Fibroblast of lung (primary cell): ENCODE measurements at regions not wholly inside any gene's neighbourhood (a gene's known extent, or its start where the extent isn't known, plus 50 kb on each side); places are given as distances from the start of the nearest gene placed in this dataset.

Experiments used
- DNase-seq, 2 donors: peaks; one replicate each; pipeline versions ENCODE4 v3.0.0 to v3.0.0-alpha.2; 2010; ENCODE audit warnings: low read depth in 2 of 2
- H2AFZ ChIP-seq: 2 replicates; pipeline ENCODE4 v1.5.1; 2012; ENCODE audit warnings: low read length, control low read depth, inconsistent platforms
- H3K27ac ChIP-seq: 2 replicates; pipeline ENCODE4 v1.5.1; 2011; ENCODE audit warnings: low read length, control low read depth; ENCODE audit not compliant: insufficient read depth
- H3K27me3 ChIP-seq: 2 replicates; pipeline ENCODE4 v1.5.1; 2011; ENCODE audit warnings: mild to moderate bottlenecking, low read length; ENCODE audit not compliant: control insufficient read depth, insufficient read depth
- H3K36me3 ChIP-seq: 2 replicates; pipeline ENCODE4 v1.5.1; 2011; ENCODE audit warnings: low read length; ENCODE audit not compliant: control insufficient read depth, insufficient read depth
- H3K4me1 ChIP-seq: 2 replicates; pipeline ENCODE4 v1.5.1; 2011; ENCODE audit warnings: low read length; ENCODE audit not compliant: control insufficient read depth, insufficient read depth; ENCODE audit errors: extremely low read depth
- H3K4me2 ChIP-seq: 2 replicates; pipeline ENCODE4 v1.5.1; 2011; ENCODE audit warnings: low read length, control low read depth; ENCODE audit not compliant: insufficient read depth; ENCODE audit errors: extremely low read depth
- H3K4me3 ChIP-seq, 4 experiments: fragments of 200-600 bp in 1 of 4; sonication (generic) in 1 of 4; replicated peaks in 1 of 4; 2 replicates each; pipeline ENCODE4 v1.5.1; 2011 to 2016; ENCODE audit warnings: low read length in 4 of 4, low read depth in 3 of 4, mild to moderate bottlenecking in 3 of 4, control low read depth in 2 of 4, inconsistent platforms in 1 of 4, mixed read lengths in 1 of 4; ENCODE audit not compliant: insufficient read depth in 1 of 4; ENCODE audit errors: control extremely low read depth in 1 of 4
- H3K79me2 ChIP-seq: 2 replicates; pipeline ENCODE4 v1.5.1; 2012; ENCODE audit warnings: mild to moderate bottlenecking, low read length, inconsistent platforms; ENCODE audit not compliant: control insufficient read depth, insufficient read depth
- H3K9ac ChIP-seq: 2 replicates; pipeline ENCODE4 v1.5.1; 2011; ENCODE audit warnings: mild to moderate bottlenecking, low read length, control low read depth; ENCODE audit not compliant: insufficient read depth
- H3K9me3 ChIP-seq: 2 replicates; pipeline ENCODE4 v1.5.1; 2012; ENCODE audit warnings: low read depth, low read length; ENCODE audit not compliant: control insufficient read depth, insufficient read depth
- H4K20me1 ChIP-seq: 2 replicates; pipeline ENCODE4 v1.5.1; 2011; ENCODE audit warnings: low read length; ENCODE audit not compliant: control insufficient read depth, insufficient read depth; ENCODE audit errors: extremely low read depth
- CTCF ChIP-seq, 2 donors: IDR thresholded peaks in 1 of 2; conservative IDR thresholded peaks in 1 of 2; 1 replicate in 1 of 2; 2 replicates in 1 of 2; pipeline ENCODE4 v1.5.1; 2011 to 2012; ENCODE audit warnings: low read length in 2 of 2, control low read depth in 1 of 2, inconsistent platforms in 1 of 2, low read depth in 1 of 2, mild to moderate bottlenecking in 1 of 2
- EZH2 ChIP-seq: IDR thresholded peaks from 2 replicates; pipeline ENCODE4 v1.5.1; 2012; ENCODE audit warnings: low read length, control low read depth, mild to moderate bottlenecking; ENCODE audit errors: missing control alignments

- H3K4me3 ChIP-seq: no peak overlapping the region
- H3K9ac ChIP-seq: no peak overlapping the region
- H3K27me3 ChIP-seq: no peaks in the 10 kb centered on the region
- no peak for DNase-seq
- no peak overlapping the region for H2AFZ ChIP-seq
- H3K4me1 ChIP-seq: no peaks in the 10 kb centered on the region
- TF ChIP-seq CTCF (conservative IDR thresholded peaks at IDR 0.05 in 1 of 2, IDR thresholded peaks at IDR 0.05 in 1 of 2; ENCODE audit: low read depth in 1 of 2, low read length in 2 of 2): no peak
- TF ChIP-seq EZH2: no peak
- no peak overlapping the region for H3K27ac ChIP-seq
- no peaks in the 10 kb centered on the region for H3K79me2 ChIP-seq
- H3K36me3 ChIP-seq: no peaks in the 10 kb centered on the region
- no peaks in the 10 kb centered on the region for H4K20me1 ChIP-seq
- no peak overlapping the region for H3K4me2 ChIP-seq
- H3K9me3 ChIP-seq: no peaks in the 10 kb centered on the region
Observed at GRCh38 chr7:21368317-21368716, 59.6 kb upstream of the SP4 start.

DNA sequence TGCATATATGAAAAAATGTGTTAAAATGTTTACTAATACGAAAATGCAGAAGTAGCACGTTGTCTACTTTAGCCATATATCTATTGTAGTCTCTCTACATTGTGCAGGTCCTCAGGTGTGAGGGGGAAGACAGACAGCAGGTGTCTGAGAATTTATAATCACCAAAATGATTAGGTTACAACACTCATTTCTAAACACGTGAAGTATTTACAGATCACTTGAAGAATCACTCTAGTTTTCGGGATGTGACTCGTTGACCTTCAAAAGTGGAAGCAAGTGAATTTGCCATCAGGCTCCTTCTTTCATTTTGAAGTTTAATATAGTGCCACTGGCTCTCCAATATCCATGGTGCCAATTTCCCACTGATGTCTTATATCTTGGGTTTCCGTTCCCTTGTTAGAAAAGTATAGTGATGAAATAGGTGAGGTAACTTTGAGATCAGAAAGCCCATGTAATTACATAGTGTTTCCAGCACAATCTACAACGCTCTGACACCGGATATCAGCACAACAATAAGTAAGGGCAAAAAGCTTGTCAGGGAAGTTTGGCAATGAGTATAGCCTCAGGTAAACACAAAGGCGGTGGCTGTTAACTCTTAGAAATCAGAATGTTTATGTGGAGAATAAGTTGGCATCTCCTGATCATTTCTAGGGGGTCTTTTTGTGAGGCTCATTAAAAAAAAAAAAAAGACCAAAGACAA, 57.5 kb upstream of the SP4 start:
- H2AFZ ChIP-seq: no peak overlapping the region
- H3K27me3 ChIP-seq: no peaks in the 10 kb centered on the region
- H3K36me3 ChIP-seq: no peaks in the 10 kb centered on the region
- no peak overlapping the region for H3K27ac ChIP-seq
- no peaks in the 10 kb centered on the region for H3K9me3 ChIP-seq
- H3K4me2 ChIP-seq: no peak overlapping the region
- no peak for DNase-seq
- no peaks in the 10 kb centered on the region for H4K20me1 ChIP-seq
- TF ChIP-seq EZH2 (no peak), CTCF (conservative IDR thresholded peaks at IDR 0.05 in 1 of 2, IDR thresholded peaks at IDR 0.05 in 1 of 2; ENCODE audit: low read depth in 1 of 2, low read length in 2 of 2) (no peak)
- H3K4me1 ChIP-seq: no peaks in the 10 kb centered on the region
- no peaks in the 10 kb centered on the region for H3K79me2 ChIP-seq
- H3K4me3 ChIP-seq: no peak overlapping the region
- no peak overlapping the region for H3K9ac ChIP-seq

DNA sequence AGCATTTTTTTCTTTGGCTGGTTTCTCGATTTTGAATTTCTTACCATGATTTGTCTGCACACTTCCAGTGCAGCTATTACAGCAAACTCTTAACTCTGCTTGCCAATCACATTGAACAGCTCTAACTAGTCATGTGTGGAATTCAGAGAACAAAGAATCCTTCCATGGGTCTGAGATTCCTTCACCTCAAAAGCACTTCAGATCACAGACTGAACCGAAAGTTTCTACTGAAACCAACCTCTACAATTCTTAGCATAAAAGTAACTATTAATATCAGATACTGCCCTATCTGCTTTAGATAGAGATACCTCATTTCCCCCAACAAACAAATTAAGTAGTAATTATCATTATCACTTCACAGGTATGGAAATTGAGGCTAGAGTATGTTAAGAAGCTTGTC, 56.5 kb upstream of the SP4 start:
- H3K79me2 ChIP-seq: no peaks in the 10 kb centered on the region
- no peak overlapping the region for H3K4me2 ChIP-seq
- no peak overlapping the region for H3K9ac ChIP-seq
- no peaks in the 10 kb centered on the region for H3K36me3 ChIP-seq
- H4K20me1 ChIP-seq: no peaks in the 10 kb centered on the region
- no peak for TF ChIP-seq CTCF (conservative IDR thresholded peaks at IDR 0.05 in 1 of 2, IDR thresholded peaks at IDR 0.05 in 1 of 2; ENCODE audit: low read depth in 1 of 2, low read length in 2 of 2)
- TF ChIP-seq EZH2: no peak
- no peak overlapping the region for H3K27ac ChIP-seq
- H2AFZ ChIP-seq: no peak overlapping the region
- H3K9me3 ChIP-seq: no peaks in the 10 kb centered on the region
- H3K27me3 ChIP-seq: no peaks in the 10 kb centered on the region
- no peak for DNase-seq
- H3K4me1 ChIP-seq: no peaks in the 10 kb centered on the region
- H3K4me3 ChIP-seq: no peak overlapping the region
